ENCODE measurements at regions not wholly inside any gene's neighbourhood (a gene's known extent, or its start where the extent isn't known, plus 50 kb on each side); places are given as distances from the start of the nearest gene placed in this dataset.

- TF ChIP-seq CTCF (IDR thresholded peaks at IDR 0.05), result no peak
- TF ChIP-seq POLR2A (IDR thresholded peaks at IDR 0.05), result no peak
Observed at GRCh38 chr14:84209031-84209430, 1320.9 kb upstream of the FLRT2 start.
